Activated CD4-positive, alpha-beta memory T cell treated with anti-CD3 and anti-CD28 coated beads, Interleukin-2, amount 10 ng/mL, durations not matched to agents 7 days and 5 days (primary cell): ENCODE measurements at regions not wholly inside any gene's neighbourhood (a gene's known extent, or its start where the extent isn't known, plus 50 kb on each side); places are given as distances from the start of the nearest gene placed in this dataset.
"Not testable (repeated sequence)": the region's sequence is repeated elsewhere in the genome, so short reads cannot be mapped to it uniquely, and the experiment has no call there.

Experiments used
- CTCF ChIA-PET: fragments of 350-600 bp; sonication (Branson Sonifier 250); formaldehyde crosslinking; loops from one replicate; lab custom pipeline; 2021; ENCODE audit warnings: antibody characterized with exemption, inconsistent platforms; lab: Charles Lee
- POLR2A ChIA-PET: fragments of 350-600 bp; sonication (Branson Sonifier 250); formaldehyde crosslinking; loops from one replicate; lab custom pipeline; 2021; ENCODE audit warnings: antibody characterized with exemption; lab: Charles Lee
- DNase-seq: peaks from one replicate; pipeline ENCODE4 v3.0.0-alpha.2; 2020
- H3K27ac Mint-ChIP-seq: one replicate; pipeline ENCODE4 v1.8.0; 2021; ENCODE audit warnings: mild to moderate bottlenecking, mixed read lengths
- H3K27me3 Mint-ChIP-seq: one replicate; pipeline ENCODE4 v1.8.0; 2021; ENCODE audit warnings: mixed read lengths
- H3K36me3 Mint-ChIP-seq: one replicate; pipeline ENCODE4 v1.8.0; 2021; ENCODE audit warnings: low read depth, mixed read lengths
- H3K4me1 Mint-ChIP-seq: one replicate; pipeline ENCODE4 v1.8.0; 2021; ENCODE audit warnings: mixed read lengths
- H3K4me3 Mint-ChIP-seq: one replicate; pipeline ENCODE4 v1.8.0; 2021; ENCODE audit warnings: mild to moderate bottlenecking, mixed read lengths
- H3K9me3 Mint-ChIP-seq: one replicate; pipeline ENCODE4 v1.8.0; 2021; ENCODE audit warnings: mixed read lengths

DNA sequence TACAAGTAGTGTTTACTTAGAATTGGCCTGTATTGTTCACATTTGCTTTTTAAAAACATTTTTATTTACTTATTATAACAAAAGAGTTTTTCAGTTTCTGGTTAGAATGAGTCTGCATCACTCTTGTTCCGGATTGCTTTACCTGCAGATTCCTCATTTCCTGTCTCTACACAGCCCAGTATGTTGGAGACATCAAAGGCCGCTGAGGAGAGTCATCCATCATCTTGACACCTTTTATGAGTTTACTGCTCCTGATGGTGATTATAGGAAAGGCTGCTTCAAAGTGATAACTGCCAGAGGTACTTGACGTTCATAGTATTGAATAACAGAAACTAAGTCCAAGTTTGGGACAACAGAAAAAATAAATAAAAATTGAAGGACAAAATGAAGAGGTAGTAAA lies 490.5 kb upstream of the CA10 start:
- no peaks in the 10 kb centered on the region for H3K4me1 Mint-ChIP-seq
- H3K36me3 Mint-ChIP-seq: no peaks in the 10 kb centered on the region
- POLR2A ChIA-PET: no interaction called here
- no peaks in the 10 kb centered on the region for H3K27me3 Mint-ChIP-seq
- DNase-seq: no peak
- no peak overlapping the region for H3K4me3 Mint-ChIP-seq
- CTCF ChIA-PET: no interaction called here
- peaks cover 4% of the 10 kb centered on the region for H3K9me3 Mint-ChIP-seq
- no peak overlapping the region for H3K27ac Mint-ChIP-seq

DNA sequence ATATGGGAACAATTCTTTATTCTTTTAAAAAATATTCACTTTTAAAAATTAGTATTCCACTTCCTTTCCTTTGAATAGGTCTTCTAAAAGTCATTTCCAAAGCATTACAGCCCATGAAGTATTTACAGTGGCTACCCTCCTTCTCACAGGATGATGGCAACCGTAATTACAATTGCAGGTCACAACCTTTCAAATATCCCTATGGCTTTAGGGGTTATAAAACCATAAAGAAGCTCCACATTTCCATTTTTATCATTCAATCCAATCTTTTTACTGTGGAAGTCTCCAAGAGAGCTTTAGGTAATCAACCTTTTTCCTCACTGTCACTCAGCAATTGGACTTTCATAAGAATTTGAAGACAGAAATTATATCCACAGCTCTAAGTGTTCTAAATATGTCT lies 488.9 kb upstream of the CA10 start:
- CTCF ChIA-PET: no interaction called here
- POLR2A ChIA-PET: no interaction called here
- no peak for DNase-seq
- Mint-ChIP-seq H3K36me3 (no peaks in the 10 kb centered on the region), H3K9me3 (peaks cover 4% of the 10 kb centered on the region), H3K4me3 (no peak overlapping the region), H3K4me1 (no peaks in the 10 kb centered on the region), H3K27me3 (no peaks in the 10 kb centered on the region), H3K27ac (no peak overlapping the region)

DNA sequence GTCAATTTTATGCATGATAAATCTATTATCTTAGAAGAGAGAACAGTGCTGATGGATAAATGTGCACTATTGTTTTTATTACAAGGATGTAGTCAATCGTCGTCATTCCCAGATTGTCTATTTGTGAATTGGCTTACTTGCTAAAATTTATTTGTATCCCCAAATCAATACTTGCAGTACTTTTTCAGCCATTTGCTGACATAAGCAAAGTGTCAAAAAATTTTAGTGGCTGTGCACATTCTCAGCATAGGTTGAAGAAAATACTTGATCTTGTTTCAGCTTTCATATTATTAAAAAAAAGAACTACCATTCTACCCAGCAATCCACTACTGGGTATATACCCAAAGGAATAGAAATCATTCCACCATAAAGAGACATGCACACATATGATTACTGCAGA lies 477.9 kb upstream of the CA10 start:
- Mint-ChIP-seq H3K27me3 (no peaks in the 10 kb centered on the region), H3K36me3 (no peaks in the 10 kb centered on the region), H3K27ac (no peak overlapping the region), H3K9me3 (peaks cover 6% of the 10 kb centered on the region), H3K4me1 (no peaks in the 10 kb centered on the region), H3K4me3 (no peak overlapping the region)
- ChIA-PET CTCF (no interaction called here), POLR2A (no interaction called here)
- DNase-seq: no peak

DNA sequence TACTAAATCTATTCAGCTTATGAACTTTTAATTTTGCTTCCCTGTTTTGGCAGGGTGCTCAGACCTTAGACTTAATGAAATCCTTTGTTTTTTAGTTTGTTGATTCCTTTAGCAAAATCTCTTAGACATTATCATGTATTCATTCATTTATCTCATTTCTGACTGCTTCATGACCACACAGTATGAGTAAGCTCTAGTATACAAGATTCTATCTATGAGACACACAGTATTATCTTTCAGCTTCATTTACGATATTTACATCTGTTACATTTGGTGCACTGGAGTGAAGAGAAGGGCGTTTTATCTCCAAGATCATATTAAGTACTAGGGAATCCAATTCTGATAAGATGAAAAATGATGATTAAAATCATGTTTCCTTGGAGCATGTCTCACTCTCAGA lies 448.1 kb upstream of the CA10 start:
- Mint-ChIP-seq H3K27ac (no peak overlapping the region), H3K4me1 (no peaks in the 10 kb centered on the region), H3K4me3 (no peak overlapping the region), H3K36me3 (no peaks in the 10 kb centered on the region), H3K9me3 (peaks cover 1% of the 10 kb centered on the region), H3K27me3 (no peaks in the 10 kb centered on the region)
- ChIA-PET POLR2A (no interaction called here), CTCF (no interaction called here)
- DNase-seq: no peak

DNA sequence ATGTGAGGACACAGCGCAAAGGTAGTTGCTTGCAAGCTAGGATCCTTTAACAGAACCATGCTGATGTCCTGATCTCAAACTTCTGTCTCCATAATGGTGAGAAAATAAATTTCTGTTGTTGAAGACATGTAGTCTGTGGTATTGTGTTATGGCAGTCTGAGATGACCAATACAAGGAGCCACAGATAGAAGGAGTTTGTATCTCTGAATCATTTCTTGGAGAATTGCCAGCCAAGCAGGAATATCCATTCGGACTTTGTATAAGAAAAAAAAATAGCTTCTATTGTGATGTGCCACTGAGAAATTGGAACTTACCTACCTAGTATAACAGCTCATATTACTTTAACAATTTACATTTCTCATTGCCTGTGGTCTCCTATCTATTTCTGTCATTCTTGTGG lies 447.6 kb upstream of the CA10 start:
- no peaks in the 10 kb centered on the region for H3K27me3 Mint-ChIP-seq
- no peak for DNase-seq

DNA sequence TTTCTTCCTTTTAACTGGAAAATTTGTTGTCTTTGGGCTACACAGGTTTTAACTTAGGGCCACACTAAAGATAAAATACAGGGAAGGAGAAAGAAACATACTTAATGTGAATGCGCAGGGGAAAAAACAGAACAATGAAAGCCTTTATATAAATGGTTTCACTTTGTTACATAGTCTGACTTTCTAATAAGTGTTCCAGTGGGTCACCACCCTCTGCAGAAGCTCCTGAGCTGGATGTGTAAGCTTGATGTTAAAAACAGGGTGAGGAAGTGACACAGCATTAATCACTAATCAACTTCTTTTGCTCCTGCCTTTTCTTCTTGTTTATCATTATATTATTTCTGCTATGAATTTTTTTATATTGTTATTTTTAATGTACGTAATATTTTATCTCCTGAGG lies 445.6 kb upstream of the CA10 start:
- ChIA-PET POLR2A (no interaction called here), CTCF (no interaction called here)
- no peaks in the 10 kb centered on the region for H3K27me3 Mint-ChIP-seq
- no peaks in the 10 kb centered on the region for H3K4me1 Mint-ChIP-seq
- no peak overlapping the region for H3K4me3 Mint-ChIP-seq
- DNase-seq: no peak
- H3K36me3 Mint-ChIP-seq: no peaks in the 10 kb centered on the region
- H3K27ac Mint-ChIP-seq: no peak overlapping the region
- peaks cover 1% of the 10 kb centered on the region for H3K9me3 Mint-ChIP-seq

More for the DNA sequence above, 447.6 kb upstream of the CA10 start:
- Mint-ChIP-seq H3K9me3 (peaks cover 1% of the 10 kb centered on the region), H3K36me3 (no peaks in the 10 kb centered on the region), H3K4me3 (no peak overlapping the region), H3K4me1 (no peaks in the 10 kb centered on the region), H3K27ac (no peak overlapping the region)
- POLR2A ChIA-PET: no interaction called here
- CTCF ChIA-PET: no interaction called here

DNA sequence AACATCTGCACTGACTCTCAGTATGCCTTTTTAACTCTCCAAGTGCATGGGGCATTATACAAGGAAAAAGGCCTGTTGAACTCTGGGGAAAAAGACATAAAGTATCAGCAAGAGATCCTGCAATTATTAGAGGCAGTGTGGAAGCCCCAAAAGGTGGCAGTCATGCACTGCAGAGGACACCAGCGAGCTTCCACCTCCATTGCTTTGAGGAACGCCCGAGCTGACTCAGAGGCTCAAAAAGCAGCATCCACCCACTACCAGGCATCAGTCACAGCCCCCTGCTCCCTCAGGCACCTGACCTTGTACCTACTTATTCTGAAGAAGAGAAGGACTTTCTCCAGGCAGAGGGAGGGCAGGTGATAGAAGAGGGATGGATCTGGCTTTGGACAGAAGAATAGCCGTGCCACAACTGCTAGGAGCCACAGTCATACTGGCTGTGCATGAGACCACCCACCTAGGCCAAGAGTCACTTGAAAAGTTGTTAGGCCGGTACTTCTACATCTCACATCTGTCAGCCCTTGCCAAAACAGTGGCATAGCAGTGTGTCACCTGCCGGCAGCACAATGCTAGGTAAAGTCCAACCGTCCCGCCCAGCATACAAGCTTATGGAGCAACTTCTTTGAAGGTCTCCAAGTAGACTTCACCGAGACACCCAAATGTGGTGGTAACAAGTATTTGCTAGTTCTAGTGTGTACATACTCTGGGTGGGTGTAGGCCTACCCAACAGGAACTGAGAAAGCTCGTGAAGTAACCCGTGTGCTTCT lies 439.1 kb upstream of the CA10 start:
- H3K27me3 Mint-ChIP-seq, CTCF ChIA-PET: not testable (repeated sequence)

DNA sequence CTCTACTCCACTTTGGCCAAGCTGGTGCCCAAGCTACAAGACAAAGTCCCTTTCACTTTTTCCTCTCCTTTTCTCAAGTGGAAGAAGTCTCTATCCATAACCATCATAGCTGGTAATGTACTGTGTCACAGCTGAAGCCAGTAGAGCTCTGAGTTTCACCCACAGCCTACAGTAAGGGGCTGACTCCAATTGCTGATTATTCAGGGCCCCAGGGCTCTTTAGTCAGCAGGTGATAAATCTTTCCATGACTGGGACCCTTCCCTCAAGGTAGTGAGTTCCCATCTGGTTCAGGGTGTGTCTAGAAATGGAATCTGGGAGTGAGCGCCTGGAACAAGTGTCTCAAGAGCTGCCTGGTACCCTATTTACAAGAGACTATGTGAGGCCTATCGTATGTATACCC lies 436.0 kb upstream of the CA10 start:
- Mint-ChIP-seq H3K4me3 (no peak overlapping the region), H3K27me3 (no peaks in the 10 kb centered on the region), H3K4me1 (no peaks in the 10 kb centered on the region), H3K9me3 (peaks cover 17% of the 10 kb centered on the region), H3K27ac (no peak overlapping the region), H3K36me3 (no peaks in the 10 kb centered on the region)
- CTCF ChIA-PET: no interaction called here
- POLR2A ChIA-PET: no interaction called here
- DNase-seq: no peak

More for the DNA sequence above, 439.1 kb upstream of the CA10 start:
- H3K27ac Mint-ChIP-seq, H3K36me3 Mint-ChIP-seq, H3K4me1 Mint-ChIP-seq, H3K4me3 Mint-ChIP-seq, POLR2A ChIA-PET, DNase-seq, H3K9me3 Mint-ChIP-seq: not testable (repeated sequence)

DNA sequence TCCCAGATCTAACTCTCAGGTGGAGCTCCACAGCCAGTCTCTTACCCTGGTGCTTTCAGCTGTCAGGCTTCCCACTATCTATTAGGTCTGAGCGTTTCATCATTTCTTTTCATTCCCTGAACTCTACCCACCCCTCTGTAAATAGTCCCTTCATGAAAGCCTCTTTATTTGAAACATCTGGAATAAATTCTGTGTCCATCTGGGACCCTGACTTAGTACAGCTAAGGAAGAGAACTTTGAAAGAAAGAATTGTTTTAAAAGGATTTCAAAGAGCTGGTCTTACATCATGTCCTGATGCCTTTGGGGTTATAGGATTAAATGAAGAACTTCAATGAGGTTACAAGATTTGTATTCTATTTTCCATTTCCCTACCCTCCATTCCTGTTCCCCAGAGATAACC lies 388.5 kb upstream of the CA10 start:
- Mint-ChIP-seq H3K36me3 (no peaks in the 10 kb centered on the region), H3K4me1 (no peaks in the 10 kb centered on the region), H3K9me3 (peaks cover 4% of the 10 kb centered on the region), H3K4me3 (no peak overlapping the region), H3K27ac (no peak overlapping the region), H3K27me3 (no peaks in the 10 kb centered on the region)
- ChIA-PET POLR2A (no interaction called here), CTCF (no interaction called here)
- DNase-seq: no peak

DNA sequence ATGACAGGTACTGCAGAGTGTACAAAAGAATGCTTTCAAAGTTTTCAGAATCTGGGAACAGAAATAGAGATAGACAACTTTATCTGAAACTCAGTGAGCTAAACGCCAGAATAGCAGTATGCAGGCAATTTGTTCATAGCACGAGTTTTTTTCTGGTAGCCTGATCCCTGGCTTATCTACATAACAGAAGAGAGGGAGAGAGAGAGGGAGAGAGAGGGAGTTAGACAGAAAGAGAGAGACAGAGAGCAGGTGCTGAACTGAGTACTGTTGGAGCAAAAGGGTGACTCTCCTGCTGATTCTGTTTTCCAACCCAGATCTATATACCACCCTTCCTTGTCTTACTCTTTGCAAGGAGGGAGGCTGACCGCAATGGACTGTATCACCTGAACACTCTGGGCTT lies 388.0 kb upstream of the CA10 start:
- H3K4me1 Mint-ChIP-seq: no peaks in the 10 kb centered on the region
- H3K27ac Mint-ChIP-seq: no peak overlapping the region
- ChIA-PET CTCF (no interaction called here), POLR2A (no interaction called here)
- no peaks in the 10 kb centered on the region for H3K36me3 Mint-ChIP-seq
- no peak overlapping the region for H3K4me3 Mint-ChIP-seq
- no peak for DNase-seq
- no peaks in the 10 kb centered on the region for H3K27me3 Mint-ChIP-seq
- peaks cover 4% of the 10 kb centered on the region for H3K9me3 Mint-ChIP-seq

DNA sequence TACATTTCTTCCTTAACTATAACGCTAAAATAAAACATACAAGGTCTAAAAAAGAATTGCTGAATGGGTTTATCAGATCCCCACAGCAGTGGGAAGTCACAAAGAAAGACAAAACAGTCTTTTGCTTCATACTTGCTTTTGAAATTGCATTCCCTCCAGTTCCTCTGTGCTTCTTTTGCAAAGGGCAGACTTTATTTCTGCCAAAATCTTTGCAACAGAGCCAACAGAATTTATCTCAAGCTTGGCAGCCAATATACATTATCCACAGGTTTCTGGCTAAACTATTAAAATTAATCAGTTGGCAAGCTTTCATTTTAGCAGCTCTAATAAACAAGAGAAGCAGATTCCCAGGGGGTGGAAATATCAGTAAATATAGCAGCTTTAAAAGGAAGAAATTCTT lies 378.9 kb upstream of the CA10 start:
- no peak for DNase-seq
- Mint-ChIP-seq H3K4me1 (no peaks in the 10 kb centered on the region), H3K36me3 (no peaks in the 10 kb centered on the region), H3K27me3 (no peaks in the 10 kb centered on the region), H3K4me3 (no peak overlapping the region), H3K27ac (no peak overlapping the region), H3K9me3 (no peaks in the 10 kb centered on the region)
- ChIA-PET CTCF (no interaction called here), POLR2A (no interaction called here)

DNA sequence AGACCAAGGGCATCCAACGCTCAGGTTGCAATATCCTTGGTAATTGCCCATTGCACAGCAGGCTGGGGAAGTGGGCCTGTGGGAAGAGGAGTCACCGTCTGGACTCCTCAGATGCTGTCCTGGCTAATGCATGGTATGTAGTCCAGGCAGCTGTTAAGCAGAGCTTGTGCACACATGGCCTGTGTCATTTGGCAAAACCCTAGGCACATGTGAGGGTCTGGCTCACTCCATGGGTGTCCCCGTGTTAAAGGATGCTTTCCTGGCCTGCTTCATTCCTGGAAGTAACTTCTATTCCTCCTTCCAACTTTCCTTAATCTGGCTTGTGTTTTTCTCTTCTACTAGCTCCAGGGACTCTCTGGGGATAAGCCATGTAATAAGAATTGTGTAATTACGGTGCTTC lies 378.0 kb upstream of the CA10 start:
- H3K9me3 Mint-ChIP-seq: no peaks in the 10 kb centered on the region
- ChIA-PET CTCF (no interaction called here), POLR2A (no interaction called here)
- H3K36me3 Mint-ChIP-seq: no peaks in the 10 kb centered on the region
- no peak overlapping the region for H3K4me3 Mint-ChIP-seq
- no peak for DNase-seq
- no peaks in the 10 kb centered on the region for H3K4me1 Mint-ChIP-seq
- H3K27me3 Mint-ChIP-seq: no peaks in the 10 kb centered on the region
- no peak overlapping the region for H3K27ac Mint-ChIP-seq

DNA sequence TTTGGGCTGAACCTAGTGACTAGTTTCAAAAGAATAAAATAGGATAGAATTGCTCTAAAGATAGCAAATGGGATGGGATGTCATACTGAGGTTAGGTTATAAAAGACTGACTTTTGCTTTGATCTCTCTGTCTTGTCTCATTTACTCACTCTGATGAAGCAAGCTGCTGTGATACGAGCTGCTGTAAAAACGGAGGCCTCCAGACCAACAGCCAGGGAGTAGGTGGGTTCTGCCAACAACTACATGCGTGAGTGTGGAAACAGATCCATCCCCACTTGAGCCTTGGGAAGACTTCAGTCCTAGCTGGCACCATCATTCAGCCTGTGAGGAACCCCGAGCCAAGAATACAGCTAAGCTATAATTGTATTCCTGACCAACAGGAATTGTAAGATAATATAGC lies 373.9 kb upstream of the CA10 start:
- CTCF ChIA-PET: no interaction called here
- no peaks in the 10 kb centered on the region for H3K27me3 Mint-ChIP-seq
- H3K36me3 Mint-ChIP-seq: no peaks in the 10 kb centered on the region
- DNase-seq: no peak
- no peaks in the 10 kb centered on the region for H3K4me1 Mint-ChIP-seq
- peaks cover 2% of the 10 kb centered on the region for H3K9me3 Mint-ChIP-seq
- no peak overlapping the region for H3K4me3 Mint-ChIP-seq
- no peak overlapping the region for H3K27ac Mint-ChIP-seq
- POLR2A ChIA-PET: no interaction called here

DNA sequence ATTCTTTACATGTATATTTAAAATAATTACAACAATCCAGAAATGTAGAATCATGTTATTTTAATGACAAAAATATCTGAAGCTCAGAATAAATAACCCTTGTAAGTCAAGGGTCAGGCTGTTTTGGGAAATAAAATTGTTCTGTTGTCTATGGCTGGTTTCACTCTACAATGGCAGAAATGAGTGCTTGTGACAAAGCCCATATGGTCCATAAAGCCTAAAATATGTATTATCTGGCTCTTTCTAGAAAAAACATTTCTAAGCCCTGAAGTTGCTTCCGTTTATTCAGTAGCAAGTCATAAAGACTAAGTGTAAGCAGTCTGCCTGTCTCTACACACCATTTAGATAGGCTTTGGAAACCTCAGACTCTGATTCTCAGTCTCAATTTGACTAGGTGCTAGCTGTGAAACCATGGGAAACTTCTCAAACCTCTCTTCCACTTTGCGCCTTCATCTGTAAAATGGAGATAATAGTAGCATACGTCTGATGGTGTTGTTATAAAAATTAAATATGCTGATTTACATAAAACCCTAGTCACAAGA lies 365.7 kb upstream of the CA10 start:
- no peaks in the 10 kb centered on the region for H3K4me1 Mint-ChIP-seq
- H3K36me3 Mint-ChIP-seq: no peaks in the 10 kb centered on the region
- no peak overlapping the region for H3K4me3 Mint-ChIP-seq
- ChIA-PET POLR2A (no interaction called here), CTCF (no interaction called here)
- no peak overlapping the region for H3K27ac Mint-ChIP-seq
- H3K27me3 Mint-ChIP-seq: no peaks in the 10 kb centered on the region
- peaks cover 6% of the 10 kb centered on the region for H3K9me3 Mint-ChIP-seq
- no peak for DNase-seq
